ENCODE measurements at regions not wholly inside any gene's neighbourhood (a gene's known extent, or its start where the extent isn't known, plus 50 kb on each side); places are given as distances from the start of the nearest gene placed in this dataset.

DNA sequence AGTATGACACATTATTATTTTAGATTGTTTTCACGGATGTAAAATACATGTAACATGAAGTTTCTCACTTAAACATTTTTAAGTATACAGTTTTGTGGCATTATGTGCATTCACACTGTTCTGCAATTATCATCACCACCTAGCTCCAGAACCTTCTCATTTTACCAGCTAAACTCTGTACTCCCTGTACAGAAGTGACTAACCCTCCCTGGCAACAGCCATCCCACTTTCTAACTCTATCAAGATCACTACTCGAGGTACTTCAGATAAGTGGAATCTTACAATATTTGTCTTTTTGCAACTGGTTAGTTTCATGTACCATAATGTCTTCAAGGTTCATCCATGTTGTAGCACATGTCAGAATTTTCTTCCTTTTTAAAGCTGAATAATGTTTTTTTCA lies 116.3 kb upstream of the IGF1R start:
- in situ Hi-C loops (cut with MboI) (no loop called here), intact Hi-C loops (cut with micrococcal nuclease) (no loop called here)
- 0% methylated on average over 2 of the region's 2 CpGs for WGBS (ENCODE audit: insufficient coverage, low coverage, missing lambda C conversion rate)
- TF ChIP-seq RBM25 (IDR thresholded peaks at IDR 0.05; ENCODE audit: low read depth, low read length, severe bottlenecking) (no peak), CBX1 (IDR thresholded peaks at IDR 0.05; ENCODE audit: low read depth) (no peak), RNF219 (CRISPR knock-in tag; IDR thresholded peaks at IDR 0.05) (no peak), SMARCB1 (IDR thresholded peaks at IDR 0.05; ENCODE audit: insufficient read length, low read depth) (no peak), GTF2E2 (tag; IDR thresholded peaks at IDR 0.05) (no peak), TCF7 (IDR thresholded peaks at IDR 0.05; ENCODE audit: borderline replicate concordance) (no peak), DNMT1 (IDR thresholded peaks at IDR 0.05) (no peak), KAT2B (IDR thresholded peaks at IDR 0.05; ENCODE audit: low read depth, low read length) (no peak), E2F1 (CRISPR knock-in tag; IDR thresholded peaks at IDR 0.05) (no peak), ZNF174 (CRISPR knock-in tag; IDR thresholded peaks at IDR 0.05) (no peak), ELF4 (CRISPR knock-in tag; IDR thresholded peaks at IDR 0.05) (no peak)
- no TSS peak for BruUV-seq (replicated peaks)
- H4K20me1 ChIP-seq (replicated peaks; ENCODE audit: control insufficient read depth, insufficient read depth, low read length), result no peaks in the 10 kb centered on the region
- no peak overlapping the region for H3K4me3 ChIP-seq
- ChIA-PET POLR2A (no interaction called here), CTCF (ENCODE audit: low intra/inter-chr PET ratio) (no interaction called here)
- no peak overlapping the region for H3K4me2 ChIP-seq (ENCODE audit: insufficient read depth, low read length)
- H3K79me2 ChIP-seq (ENCODE audit: control insufficient read depth, insufficient read depth, low read length), result no peaks in the 10 kb centered on the region
- no peaks in the 10 kb centered on the region for H3K9me3 ChIP-seq (replicated peaks; ENCODE audit: control insufficient read depth, insufficient read depth, low read depth, low read length)
- no peak overlapping the region for H3K27ac ChIP-seq (ENCODE audit: extremely low read depth, low read depth, low read length)
- H3K27me3 ChIP-seq (ENCODE audit: control insufficient read depth in 2 of 2, insufficient read depth in 2 of 2, low read length in 2 of 2), result peaks cover 9 to 13% of the 10 kb centered on the region in 2 experiments; a peak in 4 of 5 replicates
- H3K36me3 ChIP-seq (ENCODE audit: control insufficient read depth, insufficient read depth, low read length), result no peaks in the 10 kb centered on the region
- H2AFZ ChIP-seq (ENCODE audit: low read depth, low read length), result no peak overlapping the region
- no peaks in the 10 kb centered on the region for H3K9me1 ChIP-seq (ENCODE audit: control insufficient read depth, insufficient read depth, low read length)
- FAIRE-seq, result no peak
- no peak overlapping the region for H3K9ac ChIP-seq (ENCODE audit: insufficient read depth in 1 of 2, low read depth in 2 of 2, low read length in 2 of 2)
- DNase-seq (ENCODE audit: extremely low read depth in 1 of 4, low spot score in 3 of 4), result no peak
- no peaks in the 10 kb centered on the region; a peak in 1 of 5 replicates for H3K4me1 ChIP-seq (replicated peaks in 1 of 2; ENCODE audit: control insufficient read depth in 2 of 2, insufficient read depth in 2 of 2, low read length in 2 of 2)
- no peak for ATAC-seq
